Stimulated activated CD8-positive, alpha-beta memory T cell treated with anti-CD3 and anti-CD28 coated beads, Interleukin-15, amount 100 ng/mL, for 24 hours (primary cell): ENCODE measurements at regions not wholly inside any gene's neighbourhood (a gene's known extent, or its start where the extent isn't known, plus 50 kb on each side); places are given as distances from the start of the nearest gene placed in this dataset.
"Not testable (repeated sequence)": the region's sequence is repeated elsewhere in the genome, so short reads cannot be mapped to it uniquely, and the experiment has no call there.

Experiments used
- DNase-seq: peaks from one replicate; pipeline ENCODE4 v3.0.0-alpha.2; 2020; ENCODE audit warnings: low read depth

DNA sequence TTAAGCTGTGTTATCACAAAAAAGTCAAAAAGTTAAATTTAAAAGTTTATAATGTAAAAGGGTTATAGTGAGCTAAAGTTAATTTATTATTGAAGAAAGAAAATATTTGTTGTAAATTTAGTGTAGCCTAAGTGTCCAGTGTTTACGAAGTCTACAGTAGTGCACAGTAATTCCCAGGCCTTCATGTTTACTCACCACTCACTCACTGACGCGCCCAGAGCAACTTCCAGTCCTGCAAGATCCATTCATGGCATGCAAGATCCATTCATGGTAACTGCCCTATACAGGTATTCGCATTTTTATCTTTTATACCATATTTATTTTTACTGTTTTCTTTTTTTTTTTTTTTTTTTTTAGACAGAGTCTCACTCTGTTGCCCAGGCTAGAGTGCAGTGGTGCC is 69.5 kb downstream of the TPRA1 start:
- no peak for DNase-seq

DNA sequence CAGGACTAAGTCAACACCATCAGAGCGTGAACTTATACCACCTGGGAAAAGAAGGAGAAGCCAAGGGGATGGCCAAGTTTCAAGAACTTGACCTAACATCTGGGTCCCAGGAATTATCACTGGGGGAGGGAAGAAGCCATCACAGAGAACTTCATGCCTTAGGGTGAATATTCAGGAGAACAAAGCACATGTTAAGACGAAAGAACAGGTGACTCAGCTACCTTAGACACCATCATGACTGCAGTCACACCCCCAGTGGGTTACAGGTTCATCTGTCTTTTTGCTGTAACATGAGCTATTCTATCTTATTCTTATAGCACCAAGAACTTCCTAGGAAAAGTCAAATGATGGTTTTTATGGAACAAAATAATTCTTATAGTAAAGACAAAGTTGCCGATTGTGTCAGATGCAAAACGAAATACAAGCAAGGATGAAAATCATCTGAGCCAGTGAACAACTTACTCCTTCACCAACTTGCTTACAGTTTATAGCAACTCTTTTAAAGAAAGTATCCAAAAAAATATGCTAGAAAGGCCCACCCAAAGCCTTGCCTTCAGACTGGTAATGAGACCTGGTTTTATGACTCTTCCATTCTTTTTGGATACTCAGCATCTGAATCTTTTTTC is 72.0 kb downstream of the TPRA1 start:
- DNase-seq = no peak

DNA sequence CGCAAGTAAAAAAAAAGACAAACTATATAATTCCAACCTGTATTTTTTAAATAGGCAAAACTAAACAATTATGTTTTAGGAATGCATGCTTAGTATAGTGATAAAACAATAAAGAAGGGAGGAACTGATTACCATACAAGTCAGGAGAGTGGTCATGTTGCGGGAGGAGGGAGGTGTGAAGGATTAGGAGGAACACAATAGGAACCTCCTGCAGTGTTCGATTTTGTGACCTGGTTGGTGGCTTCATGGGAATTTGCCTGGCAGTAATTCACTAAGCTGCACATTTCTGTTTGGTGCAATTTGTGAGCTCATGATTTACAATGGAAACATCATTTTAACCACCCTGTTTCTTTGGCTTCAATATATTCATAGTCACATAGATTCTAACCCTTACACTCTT is 78.3 kb downstream of the TPRA1 start:
- no peak for DNase-seq

DNA sequence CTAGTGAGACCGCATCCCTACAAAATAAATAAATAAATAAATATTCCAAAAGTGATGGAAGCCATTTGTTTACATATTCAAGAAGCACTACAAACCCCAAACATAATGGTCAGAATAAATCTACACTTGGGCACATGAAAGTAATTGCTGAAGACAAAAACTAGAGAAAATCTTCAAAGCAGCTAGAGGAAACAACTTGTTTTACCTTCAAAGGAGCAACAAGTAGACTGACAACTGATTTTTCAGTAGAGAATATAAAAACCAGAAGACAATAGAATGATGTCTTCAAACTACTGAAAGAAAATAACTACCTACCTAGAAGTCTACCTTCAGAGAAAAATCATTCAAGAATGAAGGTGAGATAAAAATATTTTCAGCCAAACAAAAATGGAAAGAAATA is 89.4 kb downstream of the TPRA1 start:
- DNase-seq = no peak

DNA sequence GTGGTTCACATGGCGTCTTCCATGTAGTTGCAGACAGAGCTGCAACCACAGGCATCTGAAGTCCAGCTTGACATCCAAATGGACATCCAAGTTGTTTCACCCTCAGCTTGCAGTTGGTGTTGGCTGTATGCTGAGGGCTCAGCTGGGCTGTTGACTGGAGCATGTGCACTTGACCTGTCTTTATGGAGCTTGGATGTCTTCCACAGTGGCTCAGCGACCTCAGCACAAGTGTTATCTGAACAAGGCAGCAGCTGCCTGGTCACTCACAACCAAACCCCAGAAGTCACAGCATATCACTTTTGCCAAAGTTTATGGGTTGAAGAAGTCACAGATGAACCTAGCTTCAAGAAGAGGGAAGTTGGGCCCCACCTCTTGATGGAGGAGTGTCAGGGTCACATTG is 92.9 kb downstream of the TPRA1 start:
- DNase-seq = no peak

- DNase-seq = no peak
These were observed 93.4 kb downstream of the TPRA1 start for GRCh38 chr3:127497166-127497565.

DNA sequence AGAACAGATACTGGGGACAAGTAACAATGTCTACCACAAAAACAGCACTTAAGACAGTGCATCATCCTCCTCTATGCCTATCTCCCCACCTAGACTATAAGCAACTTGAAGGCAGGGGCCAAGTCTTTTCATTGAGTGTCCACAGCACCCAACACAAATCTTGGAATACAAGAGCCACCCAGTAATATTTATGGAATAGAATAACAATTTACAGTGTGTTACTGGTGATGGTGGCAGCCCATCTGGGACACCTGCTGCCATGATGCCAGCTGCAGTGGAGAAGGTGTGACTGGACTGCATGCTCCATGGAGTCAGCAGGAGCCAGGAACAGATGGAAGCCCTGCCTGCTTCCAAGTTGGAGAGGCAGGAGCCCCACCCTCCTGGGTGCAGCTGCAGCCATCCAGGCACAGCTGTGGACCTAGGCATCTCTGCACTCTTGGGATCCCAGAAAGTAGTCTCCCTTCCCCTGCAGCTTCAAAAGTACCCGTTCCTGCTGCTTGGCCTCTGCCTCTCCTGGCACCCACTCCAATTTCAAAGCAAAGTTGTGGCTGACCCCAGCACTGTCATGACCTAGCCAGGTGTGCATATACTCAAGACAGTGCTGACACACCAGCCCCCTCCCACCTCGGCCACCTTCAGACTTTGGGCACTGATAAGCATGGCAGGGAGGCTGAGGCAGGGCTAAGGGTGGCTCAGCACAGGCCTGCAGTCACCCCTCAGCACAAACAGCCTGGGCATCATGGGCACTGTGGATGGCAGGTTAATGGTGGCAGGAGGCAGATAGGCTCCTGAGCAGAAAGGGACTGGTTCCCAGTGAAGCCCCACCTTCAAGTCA is 94.5 kb downstream of the TPRA1 start:
- DNase-seq = no peak

DNA sequence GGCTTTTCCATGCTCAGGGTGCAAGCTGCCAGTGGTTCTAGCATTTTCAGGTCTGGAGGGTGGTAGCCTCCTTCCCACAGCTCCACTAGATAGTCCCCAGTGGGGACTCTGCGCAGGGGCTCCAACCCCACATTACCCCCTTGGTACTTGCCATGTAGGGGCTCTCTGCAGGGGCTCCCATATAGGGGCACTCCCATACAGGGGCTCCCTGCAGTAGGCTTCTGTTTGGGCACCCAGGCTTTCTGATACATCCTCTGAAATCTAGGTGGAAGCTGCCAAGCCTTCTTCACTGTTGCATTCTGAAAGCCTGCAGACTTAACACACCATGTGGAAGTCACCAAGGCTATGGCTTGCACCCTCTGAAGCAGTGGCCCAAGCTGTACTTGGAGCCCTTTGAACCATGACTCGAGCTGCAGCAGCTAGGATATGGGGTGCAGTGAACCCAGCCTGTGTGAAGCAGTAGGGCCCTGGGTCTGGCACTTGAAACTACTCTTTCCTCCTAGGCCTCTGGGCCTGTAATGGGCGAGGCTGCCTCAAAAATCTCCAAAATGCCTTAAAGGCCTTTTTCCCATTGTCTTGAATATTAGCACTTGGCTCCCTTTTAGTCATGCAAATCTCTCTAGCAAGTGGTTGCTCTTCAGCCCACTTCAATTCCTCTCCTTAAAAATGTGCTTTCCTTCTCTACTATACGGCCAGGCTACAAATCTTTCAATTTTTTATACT is 96.4 kb downstream of the TPRA1 start:
- DNase-seq = no peak

DNA sequence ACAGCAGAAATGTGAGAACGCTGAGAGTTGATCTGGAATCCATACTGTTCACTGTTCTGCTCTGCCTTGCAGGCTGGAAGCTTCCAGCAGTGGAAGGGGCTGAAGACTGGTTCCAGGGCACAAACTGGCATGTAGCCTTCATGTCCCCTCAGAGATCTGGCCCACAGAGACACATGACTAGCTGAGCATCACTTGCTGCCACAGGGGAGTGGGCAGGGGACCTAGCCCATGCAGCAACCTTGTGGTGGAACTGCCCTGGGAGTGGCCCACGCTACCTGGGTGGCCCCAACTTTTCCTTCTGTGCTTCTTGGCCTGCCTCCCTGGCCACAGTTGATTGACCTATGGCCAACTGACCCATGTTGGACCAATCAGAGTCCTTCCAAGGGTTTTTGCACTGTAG is 98.1 kb downstream of the TPRA1 start:
- no peak for DNase-seq

DNA sequence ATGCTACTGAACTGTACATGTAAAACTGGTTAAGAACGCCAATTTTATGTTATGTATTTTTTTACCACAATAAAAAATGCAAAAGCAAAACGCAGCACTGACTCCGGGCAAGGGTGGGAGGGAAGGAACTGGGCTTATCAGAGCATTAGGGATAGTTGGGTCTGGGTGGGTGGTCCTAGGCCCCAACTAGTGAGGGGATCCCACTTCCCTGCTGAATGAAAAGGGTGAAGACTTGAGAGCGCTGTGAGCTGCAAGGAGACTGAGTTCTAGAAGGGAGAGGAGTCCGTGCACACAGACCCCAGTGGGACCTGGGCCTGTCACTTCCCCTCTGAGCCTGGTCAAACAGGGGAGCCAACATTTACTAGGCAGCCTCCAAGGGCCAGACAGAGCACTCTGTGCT is 98.6 kb downstream of the TPRA1 start:
- no peak for DNase-seq

DNA sequence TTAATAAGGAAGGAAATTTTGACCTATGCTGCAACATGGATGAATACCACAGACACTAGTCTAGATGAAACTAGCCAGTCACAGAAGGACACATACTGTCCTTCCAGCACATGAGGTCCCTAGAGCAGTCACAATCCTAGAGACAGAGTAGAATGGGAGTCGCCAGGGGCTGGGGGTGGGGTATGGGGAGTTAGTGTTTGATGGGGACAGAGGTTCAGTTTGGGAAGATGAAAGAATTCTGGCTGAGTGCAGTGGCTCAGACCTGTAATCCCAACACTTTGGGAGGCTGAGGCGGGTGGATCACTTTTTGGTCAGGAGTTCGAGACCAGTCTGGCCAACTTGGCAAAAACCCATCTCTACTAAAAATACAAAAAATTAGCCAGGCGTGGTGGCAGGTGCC is 99.2 kb downstream of the TPRA1 start:
- no peak for DNase-seq

DNA sequence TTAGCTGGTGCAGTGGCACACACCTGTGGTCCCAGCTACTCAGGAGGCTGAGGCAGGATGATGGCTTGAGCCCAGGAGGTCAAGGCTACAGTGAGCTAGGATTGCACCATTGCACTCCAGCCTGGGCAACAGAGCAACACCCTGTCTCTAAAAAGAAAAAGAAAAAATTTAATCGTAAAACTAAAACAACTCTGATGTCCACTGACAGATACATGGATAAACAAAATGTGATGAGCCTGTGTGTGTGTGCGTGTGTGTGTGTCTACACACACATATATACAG is 99.6 kb downstream of the TPRA1 start:
- DNase-seq = not testable (repeated sequence)

GRCh38 chr3:127490271-127491023 is 100.1 kb downstream of the TPRA1 start:
- no peak for DNase-seq

- no peak for DNase-seq
These were observed 101.2 kb downstream of the TPRA1 start for GRCh38 chr3:127489357-127489756.

- DNase-seq = no peak
These were observed 101.8 kb downstream of the TPRA1 start for GRCh38 chr3:127488740-127489139.

DNA sequence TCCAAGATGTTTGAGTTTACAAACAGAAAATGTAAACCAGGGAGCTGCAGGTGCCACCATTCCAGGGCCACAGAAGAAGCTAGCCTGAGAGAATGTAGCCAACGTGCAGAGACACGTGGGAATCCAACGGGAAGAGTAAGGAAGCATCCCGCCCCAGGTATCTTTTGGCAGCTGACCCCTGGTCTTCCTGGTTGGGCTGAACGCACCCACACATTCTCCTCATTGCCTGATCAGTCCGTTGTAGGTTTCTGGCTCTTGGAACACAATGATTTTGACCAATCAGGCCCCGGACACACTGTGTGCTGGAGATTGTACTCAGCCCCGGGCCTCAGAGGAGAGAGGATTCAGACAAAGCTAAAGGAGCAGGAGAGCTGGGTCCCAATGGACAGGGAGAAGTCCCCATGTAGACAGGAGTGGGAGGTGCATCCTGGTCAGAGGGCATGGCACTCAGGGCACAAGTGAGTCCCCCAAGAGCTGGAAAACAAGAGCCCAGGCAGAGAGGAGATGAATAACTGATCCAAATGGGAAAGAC is 102.3 kb downstream of the TPRA1 start:
- DNase-seq = no peak

- no peak for DNase-seq
These were observed 103.3 kb downstream of the TPRA1 start for GRCh38 chr3:127487196-127487595.

DNA sequence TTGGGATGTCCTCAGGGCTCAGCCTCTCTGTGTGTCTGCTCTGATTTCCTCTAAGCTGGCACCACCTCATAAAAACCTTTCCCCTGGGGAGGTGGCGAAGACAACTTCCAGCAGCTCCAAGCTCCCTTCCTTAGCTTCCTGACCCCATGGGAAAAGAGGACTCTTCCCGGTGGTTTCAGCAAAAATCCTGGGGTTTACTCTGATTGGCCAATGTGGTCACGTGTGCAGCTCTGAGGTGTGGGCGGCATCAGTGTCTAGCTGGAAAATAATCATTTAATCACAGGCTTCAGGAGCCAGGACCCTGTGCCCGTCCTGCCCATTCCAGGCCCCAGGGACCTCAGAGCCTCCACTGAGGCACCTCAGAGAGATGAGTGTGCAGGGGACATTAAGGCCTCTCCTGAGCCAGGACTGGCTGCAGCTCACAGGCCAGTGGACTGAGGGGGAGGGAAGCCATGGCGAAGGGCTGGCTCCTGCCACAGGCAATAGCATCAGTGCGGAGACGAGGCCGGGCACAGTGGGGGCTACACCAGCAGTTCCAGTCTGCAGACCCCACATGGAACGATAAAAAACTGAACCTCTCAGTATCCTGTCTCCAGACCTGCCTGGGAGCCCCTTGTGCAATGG is 104.1 kb downstream of the TPRA1 start:
- DNase-seq = no peak

GRCh38 chr3:127485396-127486170 is 105.0 kb downstream of the TPRA1 start:
- DNase-seq = no peak

DNA sequence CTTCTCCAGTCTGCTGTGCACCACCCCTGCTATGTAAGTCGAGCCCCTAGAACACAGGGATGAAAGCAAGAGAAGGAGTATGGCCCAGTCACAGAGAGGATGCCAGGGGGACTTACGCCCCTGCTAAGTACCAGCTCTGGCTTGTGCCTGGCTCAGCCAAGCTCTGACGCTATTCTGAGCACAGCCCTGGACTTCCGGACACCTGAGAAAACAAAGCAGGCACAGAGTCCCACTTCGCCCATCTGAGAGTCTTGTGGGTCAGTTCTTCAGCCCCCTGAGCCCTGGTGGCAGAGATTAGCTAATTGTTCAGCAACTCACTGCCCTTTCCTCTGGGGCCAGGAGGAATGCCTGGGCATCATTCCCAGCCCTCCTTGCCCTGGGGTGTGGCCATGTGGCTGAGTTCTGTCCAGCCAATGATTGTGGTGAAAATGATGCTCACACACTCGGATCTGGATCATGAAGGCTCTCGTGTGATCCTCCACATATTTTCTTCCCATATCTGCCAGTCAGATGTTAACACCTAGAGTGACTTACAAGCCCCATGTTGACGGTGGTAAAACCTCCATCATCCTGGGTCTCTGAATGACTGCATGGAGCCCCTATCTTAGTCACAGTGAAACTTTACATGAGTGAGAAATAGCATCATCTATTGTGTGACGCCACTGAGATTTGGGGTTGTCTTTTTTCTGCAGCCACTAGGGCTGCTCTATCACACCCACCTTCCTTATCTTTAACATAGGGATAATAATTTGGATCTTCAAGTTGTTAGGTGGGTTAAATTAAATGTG is 105.7 kb downstream of the TPRA1 start:
- DNase-seq = no peak
